TTC549 (cell line): ENCODE measurements at regions not wholly inside any gene's neighbourhood (a gene's known extent, or its start where the extent isn't known, plus 50 kb on each side); places are given as distances from the start of the nearest gene placed in this dataset.

Experiments
- FAIRE-seq: peaks from 2 replicates; lab custom pipeline; 2012; peaks lifted over from hg19 to GRCh38; lab: Jason Lieb, UNC

GRCh38 chr1:60162936-60163335, 89.4 kb upstream of the C1orf87 start:
- no peak for FAIRE-seq

DNA sequence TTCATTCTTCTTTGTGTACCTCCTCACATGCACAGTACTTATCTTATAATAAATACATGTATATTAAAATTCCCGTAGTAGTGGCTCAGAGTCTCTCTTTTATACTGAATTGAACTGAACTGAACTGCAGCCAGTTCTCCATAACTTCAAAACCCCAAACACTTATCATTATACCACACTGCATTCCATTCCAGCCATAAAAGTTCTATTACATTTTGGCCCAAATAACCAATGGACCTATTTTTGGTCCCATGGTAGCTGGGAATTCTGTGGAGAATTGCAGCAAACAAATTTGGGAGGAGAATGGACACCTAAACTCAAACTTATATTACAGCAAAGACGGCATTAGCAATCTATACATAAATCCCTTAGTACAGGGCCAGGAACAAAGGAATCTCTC, 86.6 kb upstream of the C1orf87 start:
- FAIRE-seq, result no peak

DNA sequence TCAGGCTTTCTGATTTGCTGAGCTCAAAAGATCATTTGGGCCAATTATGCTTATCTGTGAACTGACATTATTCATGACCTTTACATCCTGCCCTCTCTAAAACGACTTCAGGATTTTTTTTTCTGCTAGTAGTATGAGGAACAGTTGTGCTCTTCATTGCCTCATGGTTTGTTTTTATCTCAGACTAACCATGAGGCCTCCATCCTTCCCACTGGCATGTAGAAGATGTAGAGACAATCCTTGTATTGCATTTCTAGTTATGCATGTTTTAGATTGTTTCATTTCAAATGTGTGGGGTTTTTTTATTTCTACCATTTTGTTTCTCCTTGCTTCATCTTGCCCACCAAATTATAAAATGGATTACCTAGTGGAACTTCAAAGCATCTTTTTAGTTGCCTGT, 82.8 kb upstream of the C1orf87 start:
- no peak for FAIRE-seq

DNA sequence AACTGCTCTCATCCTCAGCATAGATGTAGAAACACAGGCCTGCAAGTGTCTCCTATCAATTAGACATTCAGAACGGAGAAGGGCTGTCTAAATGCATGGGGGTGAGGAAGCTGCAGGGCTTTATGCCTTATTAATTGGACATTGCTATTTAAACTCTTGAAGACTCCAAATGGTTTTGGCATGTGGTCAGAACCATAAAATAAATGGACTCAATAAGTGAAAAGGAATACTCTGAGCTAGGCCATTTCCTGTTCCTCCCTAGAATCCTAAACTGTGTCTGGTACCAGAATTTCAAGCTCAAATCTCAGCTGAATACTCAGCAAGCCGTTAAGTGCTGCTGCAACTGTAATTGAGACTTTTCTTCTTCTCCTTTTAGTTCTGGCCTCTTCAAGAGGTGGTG, 80.4 kb upstream of the C1orf87 start:
- no peak for FAIRE-seq

- FAIRE-seq, result no peak
These were observed 79.3 kb upstream of the C1orf87 start for GRCh38 chr1:60152891-60153290.

GRCh38 chr1:60151311-60151710, 77.7 kb upstream of the C1orf87 start:
- FAIRE-seq, result no peak

DNA sequence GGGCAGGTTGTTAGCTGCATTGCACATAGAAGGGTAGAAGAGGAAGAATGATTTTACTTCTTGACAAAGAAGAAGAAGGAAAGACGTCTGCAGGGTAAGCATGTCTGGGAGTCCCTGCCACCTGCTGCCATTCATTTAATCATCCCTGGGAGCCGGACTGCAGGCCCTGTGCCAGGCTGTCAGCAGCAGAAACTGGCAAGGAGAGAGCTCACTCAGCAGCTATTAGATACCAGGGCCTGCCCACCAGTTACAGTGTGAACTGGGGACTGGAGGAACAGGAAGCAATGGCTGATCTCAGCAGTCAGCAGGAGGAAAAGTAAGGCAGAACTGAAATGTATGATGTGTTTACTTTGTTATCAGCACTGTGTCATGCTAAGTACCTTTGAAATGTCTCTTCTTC, 75.7 kb upstream of the C1orf87 start:
- no peak for FAIRE-seq

- FAIRE-seq, result no peak
These were observed 73.3 kb upstream of the C1orf87 start for GRCh38 chr1:60146884-60147283.

DNA sequence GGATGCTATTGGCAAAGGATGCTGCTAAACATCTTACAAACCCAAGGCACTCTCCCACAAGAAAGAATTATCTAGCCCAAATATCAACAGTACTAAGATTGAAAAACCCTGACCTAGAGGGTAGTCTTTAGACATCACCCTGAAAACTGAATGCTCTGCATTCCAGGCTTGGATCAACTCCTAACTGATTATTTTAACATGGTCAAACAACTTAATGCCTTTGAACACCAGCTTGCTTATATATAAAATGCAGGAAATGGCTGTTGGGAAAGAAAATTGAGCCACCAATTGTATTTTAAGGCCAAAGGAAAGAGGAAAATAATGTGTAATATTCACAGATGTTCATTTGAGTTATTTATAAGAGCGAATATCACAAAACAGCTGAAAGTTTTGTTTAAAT, 72.2 kb upstream of the C1orf87 start:
- no peak for FAIRE-seq

DNA sequence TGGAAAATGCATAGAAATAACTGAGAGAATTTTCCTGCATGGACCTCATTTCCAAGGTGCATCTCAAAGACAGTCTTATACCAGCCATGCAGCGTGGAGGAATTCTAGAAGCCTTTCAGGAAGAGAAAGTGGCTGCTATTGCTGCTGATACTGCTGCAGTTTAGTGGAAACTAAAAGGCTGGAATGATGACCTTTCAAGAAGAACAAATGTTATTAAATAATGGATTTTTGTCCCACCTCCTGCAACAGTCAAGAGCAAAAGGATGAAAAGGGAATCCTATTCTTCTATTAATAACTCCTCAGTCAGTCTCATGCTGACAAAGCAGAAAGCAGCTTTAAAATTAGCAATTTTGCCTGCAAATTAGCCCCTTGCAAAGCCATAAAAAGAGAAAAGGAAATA, 68.2 kb upstream of the C1orf87 start:
- no peak for FAIRE-seq

DNA sequence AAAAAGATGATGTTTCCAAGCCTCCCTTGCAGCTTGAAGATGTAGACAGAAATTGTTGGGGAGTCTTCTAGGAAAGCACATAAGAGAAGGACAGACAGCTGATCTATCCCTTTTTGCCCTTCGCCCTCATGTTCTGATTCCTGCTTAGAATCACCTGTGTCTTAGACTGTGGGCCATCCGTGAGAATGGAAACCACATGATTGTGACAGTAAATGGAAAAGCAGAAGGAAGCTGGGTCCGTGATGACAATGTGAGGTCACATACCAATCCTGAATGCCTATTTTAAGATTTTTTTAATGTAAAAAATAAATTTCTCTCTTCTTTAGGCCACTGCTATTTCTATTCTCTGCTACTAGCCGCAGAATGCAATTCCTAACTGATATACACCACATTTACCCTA, 67.7 kb upstream of the C1orf87 start:
- no peak for FAIRE-seq

DNA sequence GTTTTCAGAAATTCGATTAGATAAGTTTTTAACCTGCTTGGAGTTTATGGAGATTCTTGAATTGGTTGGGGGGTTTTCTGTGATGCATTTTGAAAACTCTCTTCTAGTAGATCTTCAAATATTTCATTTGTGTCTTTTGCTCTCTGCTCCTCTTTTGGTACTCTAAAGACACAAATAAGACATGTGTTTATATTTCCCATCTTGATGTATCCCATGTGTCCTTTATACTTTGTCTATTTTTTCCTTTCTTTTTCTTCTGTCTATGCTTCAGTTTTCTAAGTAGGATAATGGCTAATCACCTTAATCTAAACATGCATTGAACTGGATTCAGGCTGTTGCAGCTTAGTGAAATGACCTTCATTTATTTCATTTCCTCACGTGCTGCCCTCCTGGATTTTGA, 63.8 kb upstream of the C1orf87 start:
- no peak for FAIRE-seq

DNA sequence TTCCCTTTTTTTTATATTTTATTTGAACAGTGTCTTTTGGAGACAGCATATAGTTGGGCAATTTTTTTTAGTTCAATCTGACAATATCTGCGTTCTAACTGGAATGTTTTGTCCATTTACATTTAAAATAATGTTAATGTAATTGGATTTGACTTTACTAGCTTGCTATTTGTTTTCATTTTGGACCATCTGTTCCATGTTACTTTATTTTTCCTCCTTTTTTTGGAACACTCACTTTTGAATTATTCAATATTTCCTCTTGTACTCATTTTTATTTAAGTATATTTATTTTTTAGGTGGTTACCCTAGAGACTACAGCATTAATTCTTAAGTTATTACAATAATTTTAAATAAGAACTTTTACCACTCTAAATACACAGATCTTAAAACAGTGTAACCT, 62.8 kb upstream of the C1orf87 start:
- no peak for FAIRE-seq

DNA sequence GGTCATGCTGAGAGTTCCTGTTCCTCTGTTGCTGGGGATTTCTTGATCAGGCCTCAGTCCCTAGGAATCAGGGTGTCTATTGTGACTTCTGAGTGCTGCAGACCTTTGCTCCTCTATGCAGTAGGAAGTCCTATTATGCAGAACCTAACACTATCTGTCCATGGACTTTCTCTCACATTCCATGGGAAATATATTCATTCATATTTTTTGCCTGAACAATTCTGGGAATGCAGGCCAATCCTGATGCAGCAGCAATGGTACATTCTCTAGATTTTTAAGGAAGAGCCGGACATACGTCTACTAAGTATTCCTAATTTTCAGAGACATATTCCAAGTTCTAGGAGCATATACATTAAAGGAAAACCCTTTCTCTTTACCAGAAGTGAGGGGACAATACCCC, 61.1 kb upstream of the C1orf87 start:
- no peak for FAIRE-seq

- no peak for FAIRE-seq
These were observed 60.3 kb upstream of the C1orf87 start for GRCh38 chr1:60133848-60134247.

- FAIRE-seq, result no peak
These were observed 59.6 kb upstream of the C1orf87 start for GRCh38 chr1:60133000-60133673.

GRCh38 chr1:60132108-60132507, 58.5 kb upstream of the C1orf87 start:
- no peak for FAIRE-seq

DNA sequence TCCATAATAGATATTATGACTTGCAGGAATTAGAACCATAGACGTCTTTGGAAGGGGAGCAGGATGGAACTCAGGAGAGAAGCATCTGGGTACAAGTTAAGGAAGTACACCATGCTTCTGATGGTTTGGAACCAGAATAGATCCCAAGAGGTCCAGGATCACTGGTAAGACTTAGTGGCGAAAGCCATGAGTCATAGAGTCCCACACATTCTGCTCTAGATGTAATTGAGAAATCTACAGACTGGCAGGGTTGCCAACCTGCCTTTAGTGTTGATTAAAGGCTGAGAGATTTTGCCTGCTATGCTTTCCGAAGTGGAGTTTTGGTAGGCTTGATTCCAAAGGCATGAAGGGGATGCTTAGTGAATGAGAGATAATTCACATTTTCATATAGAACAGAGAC, 57.1 kb upstream of the C1orf87 start:
- no peak for FAIRE-seq

DNA sequence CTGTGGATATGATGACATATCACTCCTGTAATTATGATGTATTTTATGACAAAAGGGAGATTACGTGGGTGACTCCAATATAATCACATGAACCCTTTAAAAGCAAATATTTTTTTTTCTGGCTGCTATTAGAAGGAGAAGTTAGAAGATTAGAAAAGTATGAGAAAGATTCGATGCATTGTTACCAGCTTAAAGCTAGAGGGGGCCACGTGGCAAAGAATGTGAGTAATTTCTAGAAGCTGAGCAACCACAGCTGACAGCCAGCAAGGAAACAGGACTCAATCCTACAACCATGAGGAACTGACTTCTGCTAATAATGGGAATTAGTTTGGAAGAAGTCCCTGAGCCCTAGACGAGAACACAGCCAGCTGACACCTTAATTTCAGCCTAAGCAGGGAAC, 56.3 kb upstream of the C1orf87 start:
- no peak for FAIRE-seq

- FAIRE-seq, result no peak
These were observed 53.2 kb upstream of the C1orf87 start for GRCh38 chr1:60126723-60127122.
